H9 (cell line): ENCODE measurements at regions not wholly inside any gene's neighbourhood (a gene's known extent, or its start where the extent isn't known, plus 50 kb on each side); places are given as distances from the start of the nearest gene placed in this dataset.

Experiments used
- DNase-seq: peaks from one replicate; pipeline ENCODE4 v3.0.0-alpha.2; 2017
- H2AFZ ChIP-seq: one replicate; pipeline ENCODE4 v1.6.1; 2013; ENCODE audit warnings: mild to moderate bottlenecking, low read length, control low read depth, moderate library complexity
- H2AK5ac ChIP-seq: 2 replicates; pipeline ENCODE4 v1.6.1; 2013; ENCODE audit warnings: low read length, control low read depth, mixed read lengths; ENCODE audit not compliant: insufficient read length
- H2BK120ac ChIP-seq: one replicate; pipeline ENCODE4 v1.6.1; 2013; ENCODE audit warnings: low read depth, mild to moderate bottlenecking, low read length, control low read depth, inconsistent platforms; ENCODE audit not compliant: poor library complexity, severe bottlenecking
- H2BK12ac ChIP-seq: 2 replicates; pipeline ENCODE4 v1.6.1; 2013; ENCODE audit warnings: low read length, control low read depth, mixed read lengths, low read depth; ENCODE audit not compliant: insufficient read length
- H2BK15ac ChIP-seq: 2 replicates; pipeline ENCODE4 v1.6.1; 2013; ENCODE audit warnings: low read depth, low read length, control low read depth
- H2BK20ac ChIP-seq: one replicate; pipeline ENCODE4 v1.6.1; 2013; ENCODE audit warnings: low read depth, mild to moderate bottlenecking, low read length, control low read depth, inconsistent platforms; ENCODE audit not compliant: poor library complexity, severe bottlenecking
- H2BK5ac ChIP-seq: 2 replicates; pipeline ENCODE4 v1.6.1; 2013; ENCODE audit warnings: low read length, control low read depth, mixed read lengths; ENCODE audit not compliant: insufficient read length
- H3K14ac ChIP-seq: 2 replicates; pipeline ENCODE4 v1.6.1; 2013; ENCODE audit warnings: low read length, control low read depth; ENCODE audit not compliant: insufficient read depth
- H3K18ac ChIP-seq: 2 replicates; pipeline ENCODE4 v1.6.1; 2013; ENCODE audit warnings: low read depth, mild to moderate bottlenecking, mixed read lengths, low read length, control low read depth; ENCODE audit not compliant: insufficient read length
- H3K23ac ChIP-seq: 2 replicates; pipeline ENCODE4 v1.6.1; 2013; ENCODE audit warnings: low read length, control low read depth, mixed read lengths, low read depth; ENCODE audit not compliant: insufficient read length
- H3K23me2 ChIP-seq: 2 replicates; pipeline ENCODE4 v1.6.1; 2013; ENCODE audit warnings: low read depth, mild to moderate bottlenecking, mixed read lengths, low read length, control low read depth; ENCODE audit not compliant: insufficient read length, poor library complexity, severe bottlenecking
- H3K27ac ChIP-seq: 2 replicates; pipeline ENCODE4 v1.5.1; 2013; ENCODE audit warnings: low read length, control low read depth, mixed read lengths, low read depth; ENCODE audit not compliant: insufficient read length
- H3K27me3 ChIP-seq: 2 replicates; pipeline ENCODE4 v1.6.1; 2013; ENCODE audit warnings: low read length, control low read depth, inconsistent platforms; ENCODE audit not compliant: insufficient read depth
- H3K4ac ChIP-seq: 2 replicates; pipeline ENCODE4 v1.6.1; 2013; ENCODE audit warnings: low read depth, mild to moderate bottlenecking, control low read depth, inconsistent platforms, low read length, moderate library complexity
- H3K4me1 ChIP-seq: 2 replicates; pipeline ENCODE4 v1.6.1; 2013; ENCODE audit warnings: low read length, control low read depth, inconsistent platforms; ENCODE audit not compliant: insufficient read depth
- H3K4me2 ChIP-seq: 2 replicates; pipeline ENCODE4 v1.6.1; 2013; ENCODE audit warnings: low read length, control low read depth, mixed read lengths; ENCODE audit not compliant: insufficient read length, insufficient read depth
- H3K56ac ChIP-seq: 2 replicates; pipeline ENCODE4 v1.6.1; 2013; ENCODE audit warnings: low read depth, mild to moderate bottlenecking, mixed read lengths, low read length, control low read depth; ENCODE audit not compliant: insufficient read length
- H3K79me1 ChIP-seq: 2 replicates; pipeline ENCODE4 v1.6.1; 2013; ENCODE audit warnings: low read depth, mild to moderate bottlenecking, moderate library complexity, low read length, control low read depth, inconsistent platforms; ENCODE audit not compliant: insufficient read depth, poor library complexity, severe bottlenecking
- H3K79me2 ChIP-seq: 2 replicates; pipeline ENCODE4 v1.6.1; 2013; ENCODE audit warnings: low read length, control low read depth, inconsistent platforms; ENCODE audit not compliant: insufficient read depth
- H3K9ac ChIP-seq: 2 replicates; pipeline ENCODE4 v1.6.1; 2013; ENCODE audit warnings: low read length, control low read depth, mixed read lengths; ENCODE audit not compliant: insufficient read length; ENCODE audit errors: extremely low read depth
- H3K9me3 ChIP-seq: one replicate; pipeline ENCODE4 v1.6.1; 2013; ENCODE audit warnings: low read depth, low read length, inconsistent platforms; ENCODE audit not compliant: control insufficient read depth
- H3T11ph ChIP-seq: one replicate; pipeline ENCODE4 v1.6.1; 2013; ENCODE audit warnings: mild to moderate bottlenecking, low read length, control low read depth, inconsistent platforms
- H4K20me1 ChIP-seq: one replicate; pipeline ENCODE4 v1.6.1; 2013; ENCODE audit not compliant: control insufficient read depth, insufficient read length, insufficient read depth
- H4K5ac ChIP-seq: 2 replicates; pipeline ENCODE4 v1.6.1; 2013; ENCODE audit warnings: low read depth, mild to moderate bottlenecking, mixed read lengths, low read length, control low read depth; ENCODE audit not compliant: insufficient read length
- H4K8ac ChIP-seq: replicated peaks from 2 replicates; pipeline ENCODE4 v1.6.1; 2013; ENCODE audit warnings: low read length, control low read depth, mixed read lengths, low read depth; ENCODE audit not compliant: insufficient read length
- H4K91ac ChIP-seq: 2 replicates; pipeline ENCODE4 v1.6.1; 2013; ENCODE audit warnings: low read depth, mild to moderate bottlenecking, moderate library complexity, mixed read lengths, low read length, control low read depth; ENCODE audit not compliant: insufficient read length
- H3K27ac Mint-ChIP-seq, 3 experiments: 2 replicates in 2 of 3; 3 replicates in 1 of 3; pipeline ENCODE4 v1.8.0; 2020 to 2021; ENCODE audit warnings: mixed read lengths in 3 of 3, mild to moderate bottlenecking in 1 of 3, moderate library complexity in 1 of 3
- H3K27me3 Mint-ChIP-seq: 2 replicates; pipeline ENCODE4 v1.8.0; 2021; ENCODE audit warnings: low read depth, mild to moderate bottlenecking, moderate library complexity, mixed read lengths
- H3K36me3 Mint-ChIP-seq, 3 experiments: 2 replicates in 2 of 3; 3 replicates in 1 of 3; pipeline ENCODE4 v1.8.0; 2020 to 2021; ENCODE audit warnings: low read depth in 3 of 3, mixed read lengths in 3 of 3; ENCODE audit not compliant: insufficient read depth in 1 of 3
- H3K4me1 Mint-ChIP-seq, 2 experiments: 2 replicates each; pipeline ENCODE4 v1.8.0; 2020; ENCODE audit warnings: mixed read lengths in 2 of 2
- H3K4me3 Mint-ChIP-seq, 2 experiments: 2 replicates in 1 of 2; 3 replicates in 1 of 2; pipeline ENCODE4 v1.8.0; 2020 to 2021; ENCODE audit warnings: mild to moderate bottlenecking in 2 of 2, mixed read lengths in 2 of 2, moderate library complexity in 1 of 2
- H3K9me3 Mint-ChIP-seq, 2 experiments: 2 replicates in 1 of 2; 3 replicates in 1 of 2; pipeline ENCODE4 v1.8.0; 2020; ENCODE audit warnings: mild to moderate bottlenecking in 2 of 2, mixed read lengths in 2 of 2, moderate library complexity in 1 of 2
- CTCF ChIP-seq: fragments of 200-600 bp; sonication (generic); conservative IDR thresholded peaks from 3 replicates; pipeline ENCODE4 v1.8.0; 2021; ENCODE audit warnings: antibody characterized with exemption, mild to moderate bottlenecking
- WGBS: extraction: QIAGEN DNeasy Blood & Tissue Kit; methylation state at CpG from one replicate; pipeline ENCODE4 v1.1.7; 2013; ENCODE audit warnings: missing lambda C conversion rate, low lambda C conversion rate, mixed read lengths; ENCODE audit not compliant: insufficient read length; ENCODE audit errors: extremely low coverage; 5-methylcytosine and 5-hydroxymethylcytosine counted together

DNA sequence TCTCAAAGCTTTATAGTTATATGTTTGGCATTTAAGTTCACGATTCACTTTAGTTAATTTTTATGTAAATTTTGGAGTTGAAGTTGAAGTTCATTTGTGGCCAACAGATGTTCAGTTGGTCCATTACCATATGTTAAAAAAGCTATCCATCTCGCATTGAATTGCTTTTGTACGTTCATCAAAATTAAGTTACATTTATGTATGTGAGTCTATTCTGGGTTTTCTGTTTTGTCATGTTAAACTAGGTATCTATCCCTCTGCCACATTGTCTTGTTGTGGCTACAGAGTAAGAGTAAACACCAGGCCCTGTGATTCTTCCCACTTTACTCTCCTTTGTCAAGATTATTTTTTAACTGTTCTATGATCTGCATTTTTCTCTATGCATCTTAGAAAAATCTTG, 237.3 kb downstream of the BMP2 start:
- H4K8ac ChIP-seq = no peak overlapping the region
- H3K9me3 ChIP-seq = no peaks in the 10 kb centered on the region
- H4K91ac ChIP-seq = no peak overlapping the region
- no peak overlapping the region for H2AK5ac ChIP-seq
- no peak overlapping the region for H3K9ac ChIP-seq
- no peak overlapping the region for H2BK120ac ChIP-seq
- no peak overlapping the region for H2BK12ac ChIP-seq
- no peak overlapping the region for H3K4ac ChIP-seq
- no peak overlapping the region for H2BK5ac ChIP-seq
- H4K20me1 ChIP-seq = no peaks in the 10 kb centered on the region
- H3K23me2 ChIP-seq = no peaks in the 10 kb centered on the region
- peak overlapping the region in 1 of 3 experiments; percentile 32; a peak in 1 of 7 replicates for H3K27ac Mint-ChIP-seq
- WGBS = no CpG with 5 or more reads among the region's 3 CpGs
- H3K36me3 Mint-ChIP-seq = peaks cover 5 to 34% (median 12%) of the 10 kb centered on the region in 3 experiments
- H3K27me3 ChIP-seq = no peaks in the 10 kb centered on the region
- no peaks in the 10 kb centered on the region for H3K4me1 ChIP-seq
- no peaks in the 10 kb centered on the region for H3K79me1 ChIP-seq
- peaks cover 19 to 23% of the 10 kb centered on the region in 2 experiments for H3K9me3 Mint-ChIP-seq
- no peak overlapping the region for H2AFZ ChIP-seq
- no peak overlapping the region for H3K23ac ChIP-seq
- H4K5ac ChIP-seq = no peak overlapping the region
- no peak overlapping the region for H3T11ph ChIP-seq
- no peak overlapping the region for H3K4me2 ChIP-seq
- no peak overlapping the region for H3K27ac ChIP-seq
- no peak overlapping the region for H3K18ac ChIP-seq
- H3K56ac ChIP-seq = no peak overlapping the region
- H3K4me1 Mint-ChIP-seq = peaks cover 8 to 9% of the 10 kb centered on the region in 2 experiments
- no peak overlapping the region for H3K4me3 Mint-ChIP-seq
- DNase-seq = no peak
- no peak overlapping the region for H3K14ac ChIP-seq
- no peak for TF ChIP-seq CTCF
- H2BK15ac ChIP-seq = no peak overlapping the region
- no peaks in the 10 kb centered on the region for H3K27me3 Mint-ChIP-seq
- H2BK20ac ChIP-seq = no peak overlapping the region
- H3K79me2 ChIP-seq = no peaks in the 10 kb centered on the region
